H1 (cell line): ENCODE measurements at regions not wholly inside any gene's neighbourhood (a gene's known extent, or its start where the extent isn't known, plus 50 kb on each side); places are given as distances from the start of the nearest gene placed in this dataset.

Source experiments
- CTCF ChIA-PET: fragments of 300-600 bp; sonication (Branson Sonifier 250); formaldehyde crosslinking; loops from one replicate; lab custom pipeline; 2021; ENCODE audit not compliant: partially characterized antibody; lab: Charles Lee
- POLR2A ChIA-PET: fragments of 300-600 bp; sonication (Branson Sonifier 250); formaldehyde crosslinking; loops from one replicate; lab custom pipeline; 2021; ENCODE audit warnings: inconsistent platforms; ENCODE audit not compliant: partially characterized antibody; lab: Charles Lee
- DNase-seq, 2 experiments: peaks; one replicate each; pipeline versions ENCODE4 v3.0.0 to v3.0.0-alpha.2; 2010 to 2022; ENCODE audit warnings: low spot score in 2 of 2, low read depth in 1 of 2, mixed read lengths in 1 of 2
- FAIRE-seq: peaks from 2 replicates; lab custom pipeline; 2011; peaks lifted over from hg19 to GRCh38; lab: Jason Lieb, UNC
- H2AFZ ChIP-seq: 2 replicates; pipeline ENCODE4 v1.8.1; 2012; ENCODE audit warnings: low read length, inconsistent platforms
- H2AK5ac ChIP-seq: 2 replicates; pipeline ENCODE4 v1.6.1; 2013; ENCODE audit warnings: low read depth, low read length
- H2BK120ac ChIP-seq: replicated peaks from 2 replicates; pipeline ENCODE3; 2013; ENCODE audit warnings: low read depth, low read length, inconsistent platforms
- H2BK12ac ChIP-seq: 2 replicates; pipeline ENCODE4 v1.6.1; 2013; ENCODE audit warnings: low read depth, low read length
- H2BK15ac ChIP-seq: 2 replicates; pipeline ENCODE4 v1.6.1; 2013; ENCODE audit warnings: low read length
- H2BK20ac ChIP-seq: 2 replicates; pipeline ENCODE4 v1.6.1; 2013; ENCODE audit warnings: low read length
- H2BK5ac ChIP-seq: 2 replicates; pipeline ENCODE4 v1.6.1; 2013; ENCODE audit warnings: low read depth, low read length
- H3K14ac ChIP-seq: 2 replicates; pipeline ENCODE4 v1.6.1; 2013; ENCODE audit warnings: inconsistent platforms; ENCODE audit not compliant: insufficient read length
- H3K18ac ChIP-seq: 2 replicates; pipeline ENCODE4 v1.6.1; 2013; ENCODE audit warnings: low read length; ENCODE audit errors: extremely low read depth
- H3K23ac ChIP-seq: 2 replicates; pipeline ENCODE4 v1.6.1; 2013; ENCODE audit warnings: inconsistent platforms; ENCODE audit not compliant: insufficient read length
- H3K23me2 ChIP-seq: 2 replicates; pipeline ENCODE4 v1.6.1; 2013; ENCODE audit warnings: low read depth, low read length
- H3K27ac ChIP-seq: 2 replicates; pipeline ENCODE4 v1.6.1; 2011; ENCODE audit warnings: low read depth, low read length, inconsistent platforms
- H3K27me3 ChIP-seq, 4 experiments: replicated peaks in 1 of 4; 1 replicate in 1 of 4; 2 replicates in 3 of 4; pipeline versions ENCODE4 v1.6.1 to v1.8.1; 2011 to 2013; ENCODE audit warnings: low read length in 3 of 4, mild to moderate bottlenecking in 3 of 4, inconsistent platforms in 2 of 4, mixed read lengths in 2 of 4, moderate library complexity in 1 of 4; ENCODE audit not compliant: control insufficient read depth in 3 of 4, insufficient read depth in 3 of 4; ENCODE audit errors: extremely low read depth in 1 of 4
- H3K36me3 ChIP-seq, 4 experiments: 2 replicates each; pipeline versions ENCODE4 v1.6.1 to v1.8.1; 2011 to 2013; ENCODE audit warnings: mild to moderate bottlenecking in 4 of 4, low read length in 3 of 4, moderate library complexity in 2 of 4, control low read depth in 1 of 4, inconsistent platforms in 1 of 4; ENCODE audit not compliant: insufficient read depth in 4 of 4, control insufficient read depth in 2 of 4
- H3K4ac ChIP-seq: replicated peaks from 2 replicates; pipeline ENCODE3; 2013; ENCODE audit warnings: low read length, low read depth, mixed read lengths, inconsistent platforms; ENCODE audit not compliant: insufficient read length
- H3K4me1 ChIP-seq, 4 experiments: replicated peaks in 1 of 4; 1 replicate in 1 of 4; 2 replicates in 3 of 4; pipeline versions ENCODE4 v1.6.1 to v1.8.1; 2011 to 2013; ENCODE audit warnings: low read length in 3 of 4, inconsistent platforms in 2 of 4, mixed read lengths in 1 of 4; ENCODE audit not compliant: insufficient read depth in 4 of 4, control insufficient read depth in 3 of 4
- H3K4me2 ChIP-seq, 2 experiments: 2 replicates each; pipeline versions ENCODE4 v1.6.1 to v1.8.1; 2011 to 2013; ENCODE audit warnings: low read depth in 2 of 2, low read length in 2 of 2, control low read depth in 1 of 2, inconsistent platforms in 1 of 2, mild to moderate bottlenecking in 1 of 2; ENCODE audit not compliant: insufficient read depth in 1 of 2
- H3K4me3 ChIP-seq, 4 experiments: fragments of 200-600, 300-600 bp in 1 of 4; sonication (generic), shearing (Covaris generic), sonication (Bioruptor Twin) in 1 of 4; 2 replicates each; pipeline versions ENCODE4 v1.5.1 to v1.8.1; 2011 to 2016; ENCODE audit warnings: low read length in 4 of 4, low read depth in 3 of 4, control low read depth in 2 of 4, inconsistent platforms in 2 of 4, mild to moderate bottlenecking in 2 of 4, mixed read lengths in 1 of 4, moderate library complexity in 1 of 4; ENCODE audit not compliant: insufficient read depth in 2 of 4; ENCODE audit errors: extremely low read depth in 1 of 4
- H3K56ac ChIP-seq: replicated peaks from 2 replicates; pipeline ENCODE3; 2013; ENCODE audit warnings: low read depth, mild to moderate bottlenecking, mixed read lengths, low read length, inconsistent platforms; ENCODE audit not compliant: insufficient read length
- H3K79me1 ChIP-seq: 2 replicates; pipeline ENCODE4 v1.6.1; 2013; ENCODE audit warnings: low read depth, low read length, control low read depth
- H3K79me2 ChIP-seq, 2 experiments: 2 replicates each; pipeline versions ENCODE4 v1.6.1 to v1.8.1; 2012 to 2013; ENCODE audit warnings: low read length in 2 of 2, mild to moderate bottlenecking in 2 of 2, inconsistent platforms in 1 of 2; ENCODE audit not compliant: insufficient read depth in 2 of 2, control insufficient read depth in 1 of 2
- H3K9ac ChIP-seq, 4 experiments: replicated peaks in 1 of 4; 1 replicate in 1 of 4; 2 replicates in 3 of 4; pipeline versions ENCODE4 v1.6.1 to v1.8.1; 2011 to 2013; ENCODE audit warnings: low read depth in 3 of 4, low read length in 3 of 4, control low read depth in 2 of 4, mild to moderate bottlenecking in 2 of 4, moderate library complexity in 2 of 4, inconsistent platforms in 1 of 4; ENCODE audit errors: extremely low read depth in 1 of 4
- H3K9me3 ChIP-seq, 2 experiments: 2 replicates each; pipeline versions ENCODE4 v1.6.1 to v1.8.1; 2012 to 2013; ENCODE audit warnings: mild to moderate bottlenecking in 2 of 2, moderate library complexity in 2 of 2, control low read depth in 1 of 2, inconsistent platforms in 1 of 2, low read depth in 1 of 2, low read length in 1 of 2, mixed read lengths in 1 of 2; ENCODE audit not compliant: insufficient read depth in 2 of 2
- H4K20me1 ChIP-seq, 2 experiments: replicated peaks in 1 of 2; 2 replicates each; pipeline versions ENCODE3 to v1.8.1; 2011 to 2013; ENCODE audit warnings: inconsistent platforms in 2 of 2, low read length in 2 of 2, mild to moderate bottlenecking in 1 of 2; ENCODE audit not compliant: insufficient read depth in 2 of 2, control insufficient read depth in 1 of 2
- H4K5ac ChIP-seq: 2 replicates; pipeline ENCODE4 v1.6.1; 2013; ENCODE audit warnings: low read length, low read depth, mixed read lengths, inconsistent platforms; ENCODE audit not compliant: insufficient read length
- H4K8ac ChIP-seq: 2 replicates; pipeline ENCODE4 v1.8.0; 2013; ENCODE audit warnings: mild to moderate bottlenecking, moderate library complexity, low read length, inconsistent platforms; ENCODE audit not compliant: insufficient read depth; ENCODE audit errors: extremely low read depth
- H4K91ac ChIP-seq: replicated peaks from 2 replicates; pipeline ENCODE3; 2013; ENCODE audit warnings: low read length, mixed read lengths, inconsistent platforms; ENCODE audit not compliant: insufficient read length
- CBX5 ChIP-seq: fragments of 300-800, 300-1000 bp; sonication (generic); IDR thresholded peaks from 2 replicates; pipeline ENCODE4 v1.7.1; 2016; ENCODE audit warnings: antibody characterized with exemption, low read length, low read depth
- KDM5A ChIP-seq: fragments of 200-600 bp; IDR thresholded peaks from 2 replicates; pipeline ENCODE4 v1.7.1; 2012; ENCODE audit warnings: mild to moderate bottlenecking, low read length, inconsistent platforms, mixed read lengths
- SAP30 ChIP-seq: fragments of 300-600 bp; sonication (generic); IDR thresholded peaks from 2 replicates; pipeline ENCODE4 v1.7.1; 2012; ENCODE audit warnings: low read length, moderate library complexity, mild to moderate bottlenecking, inconsistent platforms; ENCODE audit not compliant: insufficient read depth, insufficient replicate concordance
- TCF12 ChIP-seq: IDR thresholded peaks from 2 replicates; pipeline ENCODE4 v1.6.1; 2011; ENCODE audit warnings: low read depth, mild to moderate bottlenecking, low read length
- WGBS, 2 experiments: shearing (Covaris generic) in 1 of 2; methylation state at CpG; one replicate each; pipeline versions ENCODE4 v1.1.6 to v1.1.7; 2013 to 2015; ENCODE audit warnings: low lambda C conversion rate in 2 of 2, mixed read lengths in 2 of 2, inconsistent platforms in 1 of 2, low coverage in 1 of 2, missing lambda C conversion rate in 1 of 2; ENCODE audit not compliant: insufficient replicate concordance in 2 of 2, insufficient coverage in 1 of 2, insufficient read length in 1 of 2; ENCODE audit errors: extremely low coverage in 1 of 2, missing lambda C conversion rate in 1 of 2; 5-methylcytosine and 5-hydroxymethylcytosine counted together
- TF ChIP-seq, protein P1 (sequence below), 3 experiments: IDR thresholded peaks; 1 replicate in 2 of 3; 2 replicates in 1 of 3; pipeline versions ENCODE4 v1.5.1 to v1.6.1; 2011; ENCODE audit warnings: low read length in 3 of 3, mild to moderate bottlenecking in 3 of 3, inconsistent platforms in 2 of 3, low read depth in 1 of 3, moderate library complexity in 1 of 3; ENCODE audit not compliant: insufficient read depth in 1 of 3; ENCODE audit errors: control extremely low read depth in 1 of 3

- H2AFZ ChIP-seq, result no peak overlapping the region
- no peaks in the 10 kb centered on the region for H3K4me1 ChIP-seq
- no peak overlapping the region for H2AK5ac ChIP-seq
- no peak overlapping the region for H2BK12ac ChIP-seq
- ChIA-PET POLR2A (no interaction called here), CTCF (interaction anchor here (0.6 to 1.3 kb wide), 3 partner anchors 20 to 1413 kb away, joined by 3 to 4 read pairs (median 3); no protein-coding TSS in a partner anchor)
- no peak overlapping the region for H4K91ac ChIP-seq
- no peak overlapping the region for H2BK20ac ChIP-seq
- H4K5ac ChIP-seq, result no peak overlapping the region
- no peaks in the 10 kb centered on the region for H3K79me1 ChIP-seq
- no peaks in the 10 kb centered on the region for H4K20me1 ChIP-seq
- H3K4me3 ChIP-seq, result no peak overlapping the region
- H3K79me2 ChIP-seq, result no peaks in the 10 kb centered on the region
- no peak overlapping the region for H3K18ac ChIP-seq
- H3K36me3 ChIP-seq, result no peaks in the 10 kb centered on the region
- no peak overlapping the region for H3K9ac ChIP-seq
- H4K8ac ChIP-seq, result no peak overlapping the region; the same call in 1 of the 2 replicates
- H3K27ac ChIP-seq, result no peak overlapping the region
- H3K23me2 ChIP-seq, result no peaks in the 10 kb centered on the region
- no peak overlapping the region for H3K56ac ChIP-seq
- H3K4me2 ChIP-seq, result no peak overlapping the region
- no peak overlapping the region for H2BK5ac ChIP-seq
- no peaks in the 10 kb centered on the region for H3K9me3 ChIP-seq
- H3K27me3 ChIP-seq, result no peaks in the 10 kb centered on the region
- no peak overlapping the region for H2BK120ac ChIP-seq
- no peak overlapping the region for H3K23ac ChIP-seq
- WGBS, 2 experiments, result 91% methylated on average over 10 of the region's 10 CpGs; no CpG with 5 or more reads in 1 of the 2 experiments
- H3K4ac ChIP-seq, result no peak overlapping the region
- H3K14ac ChIP-seq, result no peak overlapping the region
- H2BK15ac ChIP-seq, result no peak overlapping the region
- DNase-seq (no peak), FAIRE-seq (no peak)
- TF ChIP-seq CBX5, result no peak
- TF ChIP-seq, protein P1, sequence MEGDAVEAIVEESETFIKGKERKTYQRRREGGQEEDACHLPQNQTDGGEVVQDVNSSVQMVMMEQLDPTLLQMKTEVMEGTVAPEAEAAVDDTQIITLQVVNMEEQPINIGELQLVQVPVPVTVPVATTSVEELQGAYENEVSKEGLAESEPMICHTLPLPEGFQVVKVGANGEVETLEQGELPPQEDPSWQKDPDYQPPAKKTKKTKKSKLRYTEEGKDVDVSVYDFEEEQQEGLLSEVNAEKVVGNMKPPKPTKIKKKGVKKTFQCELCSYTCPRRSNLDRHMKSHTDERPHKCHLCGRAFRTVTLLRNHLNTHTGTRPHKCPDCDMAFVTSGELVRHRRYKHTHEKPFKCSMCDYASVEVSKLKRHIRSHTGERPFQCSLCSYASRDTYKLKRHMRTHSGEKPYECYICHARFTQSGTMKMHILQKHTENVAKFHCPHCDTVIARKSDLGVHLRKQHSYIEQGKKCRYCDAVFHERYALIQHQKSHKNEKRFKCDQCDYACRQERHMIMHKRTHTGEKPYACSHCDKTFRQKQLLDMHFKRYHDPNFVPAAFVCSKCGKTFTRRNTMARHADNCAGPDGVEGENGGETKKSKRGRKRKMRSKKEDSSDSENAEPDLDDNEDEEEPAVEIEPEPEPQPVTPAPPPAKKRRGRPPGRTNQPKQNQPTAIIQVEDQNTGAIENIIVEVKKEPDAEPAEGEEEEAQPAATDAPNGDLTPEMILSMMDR (IDR thresholded peaks at IDR 0.05; ENCODE audit: control extremely low read depth in 1 of 3, insufficient read depth in 1 of 3, low read depth in 1 of 3, low read length in 3 of 3), result no peak
- no peak for TF ChIP-seq TCF12
- TF ChIP-seq SAP30, result no peak
- no peak for TF ChIP-seq KDM5A
These were observed 89.2 kb upstream of the MALRD1 start for GRCh38 chr10:18959369-18959768.
